CD4-positive, alpha-beta T cell treated with Interleukin-10 for 1 hour (primary cell): ENCODE measurements at regions not wholly inside any gene's neighbourhood (a gene's known extent, or its start where the extent isn't known, plus 50 kb on each side); places are given as distances from the start of the nearest gene placed in this dataset.
A peak's percentile ranks its signal among the peaks of the same experiment; 100 is the strongest.
"Not testable (repeated sequence)": the region's sequence is repeated elsewhere in the genome, so short reads cannot be mapped to it uniquely, and the experiment has no call there.

Experiments used
- DNase-seq: peaks from one replicate; pipeline ENCODE4 v3.0.0-alpha.2; 2020

DNA sequence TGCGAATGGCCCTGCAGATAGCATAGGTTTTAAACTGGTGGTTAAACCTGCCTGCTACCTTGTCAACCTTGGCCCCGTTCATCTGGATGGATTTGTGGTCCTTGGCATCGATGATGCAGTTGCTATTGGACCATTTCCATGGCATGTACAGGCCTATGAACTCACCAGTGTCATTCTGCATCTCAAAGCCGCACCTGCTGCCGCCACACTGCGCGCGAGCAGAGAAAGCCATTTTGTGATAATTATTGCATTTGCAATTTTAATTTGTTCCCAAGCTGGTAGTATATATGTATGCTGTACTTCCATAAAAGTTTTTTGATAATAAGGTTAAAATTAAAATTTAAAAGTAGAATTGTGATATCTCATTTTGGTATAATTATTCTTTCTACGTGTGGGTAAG, 94.8 kb upstream of the UXS1 start:
- no peak for DNase-seq

DNA sequence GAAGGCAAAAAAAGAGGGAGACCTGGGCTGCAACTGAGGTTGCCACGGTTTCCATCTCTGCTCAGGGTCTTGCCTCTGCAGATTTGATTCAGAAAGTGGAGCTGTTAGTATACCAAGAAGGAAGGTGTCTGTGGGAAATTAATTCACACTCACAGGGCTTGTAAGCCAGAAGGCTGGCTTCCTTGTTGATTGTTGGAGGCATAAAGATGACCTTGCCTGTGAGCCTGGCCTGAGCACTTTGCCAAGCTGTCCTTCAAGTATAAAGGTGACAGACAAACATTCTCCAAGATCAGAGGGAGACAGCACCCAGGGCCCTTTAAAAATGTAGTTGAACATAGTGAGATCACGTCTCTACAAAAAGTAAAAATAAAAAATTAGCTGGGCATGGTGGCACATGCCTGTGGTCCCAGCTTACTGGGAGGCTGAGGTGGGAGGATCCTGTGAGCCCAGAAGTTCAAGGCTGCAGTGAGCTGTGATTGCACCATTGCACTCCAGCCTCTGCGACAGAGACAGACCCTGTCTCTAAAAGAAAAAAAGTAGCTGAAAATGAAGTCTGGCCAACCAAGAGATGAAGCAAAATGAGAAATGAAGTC, 91.2 kb upstream of the UXS1 start:
- DNase-seq: no peak

DNA sequence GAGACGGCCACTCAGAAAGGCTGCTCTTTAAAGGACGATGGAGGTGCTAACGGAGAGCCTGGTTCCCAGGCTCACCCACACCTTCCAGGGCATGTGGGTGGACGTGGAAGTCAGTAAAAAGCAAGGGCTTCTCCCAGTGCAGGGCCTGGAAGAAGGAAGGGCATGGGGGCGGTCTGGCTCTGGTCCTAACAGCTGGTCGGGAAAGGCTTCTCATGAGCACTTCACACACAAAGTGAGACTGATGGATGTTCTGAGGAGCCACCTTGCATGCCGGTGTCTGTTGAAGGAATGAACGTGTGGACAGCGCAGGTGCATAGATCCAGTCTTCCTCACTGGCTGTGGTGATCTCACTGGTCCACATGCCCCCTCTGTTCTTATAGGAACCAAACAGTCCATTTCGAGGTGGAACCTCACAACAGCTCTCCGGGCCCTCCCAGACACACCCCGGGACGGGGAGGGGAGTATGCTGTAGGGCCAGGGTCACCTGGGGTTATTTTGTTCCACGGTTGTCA, 90.6 kb upstream of the UXS1 start:
- DNase-seq: no peak

- no peak for DNase-seq
Measured at GRCh38 chr2:106284255-106284654, 90.2 kb upstream of the UXS1 start.

- DNase-seq: not testable (repeated sequence)
Measured at GRCh38 chr2:106283228-106284152, 89.4 kb upstream of the UXS1 start.

- DNase-seq: no peak
Measured at GRCh38 chr2:106282462-106283170, 88.5 kb upstream of the UXS1 start.

DNA sequence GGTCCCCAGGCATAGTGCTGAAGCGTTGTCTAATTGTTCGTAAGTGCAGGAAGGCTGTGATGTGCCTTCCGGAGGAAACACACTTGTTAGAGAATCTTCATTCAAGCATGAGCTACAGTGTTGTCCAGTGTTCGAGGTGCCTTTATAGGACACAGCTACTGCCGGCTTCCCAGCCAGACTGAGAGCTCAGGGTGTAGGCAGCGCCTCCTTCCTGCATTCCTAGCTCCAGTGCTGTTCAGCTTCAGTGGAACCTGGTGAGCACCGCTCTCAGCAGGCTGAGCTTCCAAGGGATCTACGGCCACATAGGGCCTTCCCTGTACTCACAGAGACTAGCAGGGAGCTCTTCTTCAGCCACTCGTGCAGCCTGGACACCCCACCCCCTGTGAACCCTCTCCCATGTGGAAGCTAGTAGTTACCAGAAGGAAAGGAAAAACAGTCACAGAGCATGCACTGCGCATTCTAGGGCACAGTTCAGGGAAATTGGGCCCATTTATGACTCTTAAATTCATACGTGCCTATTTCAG, 87.9 kb upstream of the UXS1 start:
- DNase-seq: not testable (repeated sequence)

DNA sequence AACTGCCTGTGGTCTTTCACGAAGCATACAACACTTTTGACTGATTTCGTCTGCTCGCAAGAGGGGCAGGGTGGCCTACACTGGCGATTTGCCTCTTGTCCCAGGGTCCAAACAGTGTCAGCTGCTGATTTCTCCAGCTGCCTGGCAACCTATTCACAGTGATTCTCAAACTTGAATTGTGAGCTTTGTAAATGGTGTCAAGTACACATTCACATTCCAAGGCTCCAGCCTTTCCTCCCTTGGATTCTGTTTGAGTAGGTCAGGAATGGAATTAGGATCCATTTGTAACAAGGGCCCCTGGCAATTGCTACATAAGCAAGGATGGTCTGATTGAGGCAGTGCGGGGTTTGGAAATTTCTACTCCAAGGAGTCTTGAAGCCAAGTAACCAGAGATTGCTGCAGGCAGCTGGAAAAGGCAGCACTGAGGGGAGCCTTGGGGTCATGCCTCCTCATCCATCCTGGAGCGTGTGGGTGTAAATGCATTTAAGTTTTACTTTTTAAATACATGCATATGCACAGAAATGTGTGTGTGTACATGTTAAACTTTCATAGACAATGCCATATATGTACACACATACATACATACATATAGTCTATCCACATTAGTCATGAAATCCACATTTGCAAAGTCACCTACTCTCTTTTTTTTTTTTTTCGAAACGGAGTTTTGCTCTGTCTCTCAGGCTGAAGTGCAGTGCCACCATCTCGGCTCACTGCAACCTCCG, 86.8 kb upstream of the UXS1 start:
- no peak for DNase-seq

GRCh38 chr2:106280224-106280623, 86.1 kb upstream of the UXS1 start:
- no peak for DNase-seq

- no peak for DNase-seq
Measured at GRCh38 chr2:106278112-106278876, 84.2 kb upstream of the UXS1 start.

GRCh38 chr2:106277426-106277825, 83.3 kb upstream of the UXS1 start:
- no peak for DNase-seq

- no peak for DNase-seq
Measured at GRCh38 chr2:106275971-106276370, 81.9 kb upstream of the UXS1 start.

DNA sequence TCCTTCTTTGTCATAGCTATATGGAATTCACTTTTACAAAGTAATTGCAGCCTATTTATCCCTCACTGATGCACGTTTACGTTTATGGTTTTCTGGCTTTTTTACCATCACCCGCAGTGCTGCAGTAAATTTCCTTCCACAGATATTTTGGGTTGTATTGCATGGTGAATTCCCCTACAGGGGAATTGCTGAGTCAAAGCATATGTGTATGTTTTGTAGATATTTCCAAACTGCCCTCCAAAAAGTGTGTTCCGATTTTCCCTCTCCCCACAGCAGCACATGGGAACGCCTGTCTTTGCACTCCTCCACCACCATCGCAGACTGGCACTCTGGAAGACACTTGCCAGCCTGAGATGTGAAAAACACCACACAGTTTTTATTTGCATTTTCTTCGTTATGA, 80.6 kb upstream of the UXS1 start:
- DNase-seq: no peak

DNA sequence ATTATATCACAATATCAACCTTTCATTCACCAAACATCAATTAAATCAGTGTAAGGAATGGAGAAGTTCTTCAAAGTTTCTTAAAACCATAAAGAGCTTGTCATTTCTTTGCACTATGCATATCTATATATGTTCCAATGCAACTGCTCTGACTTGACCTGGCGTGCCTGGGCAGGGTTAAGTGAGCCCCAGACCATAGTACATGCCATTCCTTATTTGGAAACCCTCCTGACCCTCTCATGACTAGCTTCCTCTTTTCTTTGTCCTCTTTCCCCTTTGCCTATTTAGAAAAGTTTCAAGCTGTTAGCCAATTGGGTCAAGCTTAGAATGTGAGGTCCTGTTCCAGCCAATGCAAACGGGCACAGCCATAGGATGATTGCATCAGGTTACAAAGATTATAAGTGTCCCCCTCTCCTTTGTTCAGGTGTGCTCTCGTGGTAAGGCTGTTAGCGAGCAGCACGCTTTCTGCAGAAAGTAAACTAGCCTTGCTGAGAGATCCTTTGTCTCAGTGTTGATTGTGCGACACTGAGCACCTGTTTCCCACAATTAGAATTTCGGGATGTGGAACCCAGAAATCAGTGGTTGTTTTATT, 78.2 kb upstream of the UXS1 start:
- DNase-seq: no peak

- no peak for DNase-seq
Measured at GRCh38 chr2:106270471-106270891, 76.4 kb upstream of the UXS1 start.

DNA sequence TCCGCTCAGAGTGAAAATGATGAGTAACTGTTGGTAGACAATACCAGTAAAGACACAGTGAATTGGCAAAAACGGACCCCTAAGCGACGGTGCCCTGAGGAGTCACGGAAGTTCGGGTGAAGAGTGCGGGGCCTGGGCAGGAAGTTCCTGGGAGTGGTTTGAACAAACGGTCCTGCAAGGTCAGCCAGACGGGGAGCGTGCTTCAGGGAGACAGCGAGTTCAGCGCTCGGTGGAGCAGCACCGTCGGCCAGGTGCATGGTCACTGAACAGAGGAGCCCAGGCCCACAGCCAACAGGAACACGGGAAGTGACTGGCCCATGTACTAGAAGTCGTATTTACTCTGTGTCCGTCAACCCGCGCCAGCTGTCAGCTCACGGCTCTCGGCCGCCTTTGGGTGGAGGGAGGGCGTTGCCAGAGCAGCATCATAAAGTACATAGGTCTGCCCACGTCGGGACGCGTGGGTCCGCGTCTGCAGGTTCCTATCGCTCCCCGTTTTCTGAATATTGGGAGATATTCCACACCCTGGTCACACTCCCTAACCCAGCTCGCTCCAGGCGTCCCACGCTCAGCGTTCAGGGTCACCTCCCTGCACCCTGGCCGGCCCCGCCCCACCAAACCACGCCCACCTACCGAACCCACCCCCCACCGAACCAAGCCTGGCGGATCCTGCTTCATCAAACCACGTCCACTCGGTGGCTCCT, 75.6 kb upstream of the UXS1 start:
- peak; percentile 4 for DNase-seq

- DNase-seq: peak; percentile 31
Measured at GRCh38 chr2:106267997-106268396, 73.9 kb upstream of the UXS1 start.

- DNase-seq: no peak
Measured at GRCh38 chr2:106261871-106262321, 67.8 kb upstream of the UXS1 start.

DNA sequence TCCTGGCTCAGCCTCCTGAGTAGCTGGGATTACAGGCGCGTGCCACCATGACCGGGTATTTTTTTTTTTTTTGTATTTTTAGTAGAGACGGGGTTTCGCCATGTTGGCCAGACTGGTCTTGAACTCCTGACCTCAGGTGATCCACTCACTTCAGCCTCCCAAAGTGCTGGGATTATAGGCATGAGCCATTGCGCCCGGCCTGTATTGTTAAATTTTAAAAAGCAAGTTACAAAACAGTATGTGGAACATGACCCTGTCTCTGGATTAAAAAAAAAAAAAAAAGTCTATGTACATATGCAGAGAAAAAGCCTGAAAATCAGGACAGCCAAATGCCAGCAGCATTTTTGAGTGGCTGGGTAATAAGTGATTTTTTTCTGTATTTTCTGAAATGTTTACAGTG, 64.8 kb upstream of the UXS1 start:
- DNase-seq: not testable (repeated sequence)

DNA sequence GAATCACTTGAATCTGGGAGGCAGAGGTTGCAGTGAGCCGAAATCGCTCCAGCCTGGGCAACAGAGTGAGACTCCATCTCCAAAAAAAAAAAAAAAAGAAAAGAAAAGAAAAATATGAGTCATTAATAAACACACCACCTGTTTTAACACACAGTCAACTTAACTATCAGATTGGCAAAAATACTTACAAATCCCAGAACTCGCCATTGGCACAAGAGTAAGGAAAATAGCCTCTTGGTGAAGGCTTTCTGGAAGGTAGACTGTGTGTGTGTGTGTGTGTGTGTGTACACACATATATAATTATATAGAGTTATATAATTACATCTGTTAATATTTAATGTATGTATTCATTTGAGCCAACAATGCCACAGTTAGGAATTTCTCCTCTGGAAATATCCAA, 63.7 kb upstream of the UXS1 start:
- DNase-seq: no peak

GRCh38 chr2:106257135-106257534, 63.0 kb upstream of the UXS1 start:
- no peak for DNase-seq
